H9 (cell line): ENCODE measurements at regions not wholly inside any gene's neighbourhood (a gene's known extent, or its start where the extent isn't known, plus 50 kb on each side); places are given as distances from the start of the nearest gene placed in this dataset.

Experiments
- DNase-seq: peaks from one replicate; pipeline ENCODE4 v3.0.0-alpha.2; 2017
- H2AFZ ChIP-seq: one replicate; pipeline ENCODE4 v1.6.1; 2013; ENCODE audit warnings: mild to moderate bottlenecking, low read length, control low read depth, moderate library complexity
- H2AK5ac ChIP-seq: 2 replicates; pipeline ENCODE4 v1.6.1; 2013; ENCODE audit warnings: low read length, control low read depth, mixed read lengths; ENCODE audit not compliant: insufficient read length
- H2BK120ac ChIP-seq: one replicate; pipeline ENCODE4 v1.6.1; 2013; ENCODE audit warnings: low read depth, mild to moderate bottlenecking, low read length, control low read depth, inconsistent platforms; ENCODE audit not compliant: poor library complexity, severe bottlenecking
- H2BK12ac ChIP-seq: 2 replicates; pipeline ENCODE4 v1.6.1; 2013; ENCODE audit warnings: low read length, control low read depth, mixed read lengths, low read depth; ENCODE audit not compliant: insufficient read length
- H2BK15ac ChIP-seq: 2 replicates; pipeline ENCODE4 v1.6.1; 2013; ENCODE audit warnings: low read depth, low read length, control low read depth
- H2BK20ac ChIP-seq: one replicate; pipeline ENCODE4 v1.6.1; 2013; ENCODE audit warnings: low read depth, mild to moderate bottlenecking, low read length, control low read depth, inconsistent platforms; ENCODE audit not compliant: poor library complexity, severe bottlenecking
- H2BK5ac ChIP-seq: 2 replicates; pipeline ENCODE4 v1.6.1; 2013; ENCODE audit warnings: low read length, control low read depth, mixed read lengths; ENCODE audit not compliant: insufficient read length
- H3K14ac ChIP-seq: 2 replicates; pipeline ENCODE4 v1.6.1; 2013; ENCODE audit warnings: low read length, control low read depth; ENCODE audit not compliant: insufficient read depth
- H3K18ac ChIP-seq: 2 replicates; pipeline ENCODE4 v1.6.1; 2013; ENCODE audit warnings: low read depth, mild to moderate bottlenecking, mixed read lengths, low read length, control low read depth; ENCODE audit not compliant: insufficient read length
- H3K23ac ChIP-seq: 2 replicates; pipeline ENCODE4 v1.6.1; 2013; ENCODE audit warnings: low read length, control low read depth, mixed read lengths, low read depth; ENCODE audit not compliant: insufficient read length
- H3K23me2 ChIP-seq: 2 replicates; pipeline ENCODE4 v1.6.1; 2013; ENCODE audit warnings: low read depth, mild to moderate bottlenecking, mixed read lengths, low read length, control low read depth; ENCODE audit not compliant: insufficient read length, poor library complexity, severe bottlenecking
- H3K27ac ChIP-seq: 2 replicates; pipeline ENCODE4 v1.5.1; 2013; ENCODE audit warnings: low read length, control low read depth, mixed read lengths, low read depth; ENCODE audit not compliant: insufficient read length
- H3K27me3 ChIP-seq: 2 replicates; pipeline ENCODE4 v1.6.1; 2013; ENCODE audit warnings: low read length, control low read depth, inconsistent platforms; ENCODE audit not compliant: insufficient read depth
- H3K4ac ChIP-seq: 2 replicates; pipeline ENCODE4 v1.6.1; 2013; ENCODE audit warnings: low read depth, mild to moderate bottlenecking, control low read depth, inconsistent platforms, low read length, moderate library complexity
- H3K4me1 ChIP-seq: 2 replicates; pipeline ENCODE4 v1.6.1; 2013; ENCODE audit warnings: low read length, control low read depth, inconsistent platforms; ENCODE audit not compliant: insufficient read depth
- H3K4me2 ChIP-seq: 2 replicates; pipeline ENCODE4 v1.6.1; 2013; ENCODE audit warnings: low read length, control low read depth, mixed read lengths; ENCODE audit not compliant: insufficient read length, insufficient read depth
- H3K56ac ChIP-seq: 2 replicates; pipeline ENCODE4 v1.6.1; 2013; ENCODE audit warnings: low read depth, mild to moderate bottlenecking, mixed read lengths, low read length, control low read depth; ENCODE audit not compliant: insufficient read length
- H3K79me1 ChIP-seq: 2 replicates; pipeline ENCODE4 v1.6.1; 2013; ENCODE audit warnings: low read depth, mild to moderate bottlenecking, moderate library complexity, low read length, control low read depth, inconsistent platforms; ENCODE audit not compliant: insufficient read depth, poor library complexity, severe bottlenecking
- H3K79me2 ChIP-seq: 2 replicates; pipeline ENCODE4 v1.6.1; 2013; ENCODE audit warnings: low read length, control low read depth, inconsistent platforms; ENCODE audit not compliant: insufficient read depth
- H3K9ac ChIP-seq: 2 replicates; pipeline ENCODE4 v1.6.1; 2013; ENCODE audit warnings: low read length, control low read depth, mixed read lengths; ENCODE audit not compliant: insufficient read length; ENCODE audit errors: extremely low read depth
- H3K9me3 ChIP-seq: one replicate; pipeline ENCODE4 v1.6.1; 2013; ENCODE audit warnings: low read depth, low read length, inconsistent platforms; ENCODE audit not compliant: control insufficient read depth
- H3T11ph ChIP-seq: one replicate; pipeline ENCODE4 v1.6.1; 2013; ENCODE audit warnings: mild to moderate bottlenecking, low read length, control low read depth, inconsistent platforms
- H4K20me1 ChIP-seq: one replicate; pipeline ENCODE4 v1.6.1; 2013; ENCODE audit not compliant: control insufficient read depth, insufficient read length, insufficient read depth
- H4K5ac ChIP-seq: 2 replicates; pipeline ENCODE4 v1.6.1; 2013; ENCODE audit warnings: low read depth, mild to moderate bottlenecking, mixed read lengths, low read length, control low read depth; ENCODE audit not compliant: insufficient read length
- H4K8ac ChIP-seq: replicated peaks from 2 replicates; pipeline ENCODE4 v1.6.1; 2013; ENCODE audit warnings: low read length, control low read depth, mixed read lengths, low read depth; ENCODE audit not compliant: insufficient read length
- H4K91ac ChIP-seq: 2 replicates; pipeline ENCODE4 v1.6.1; 2013; ENCODE audit warnings: low read depth, mild to moderate bottlenecking, moderate library complexity, mixed read lengths, low read length, control low read depth; ENCODE audit not compliant: insufficient read length
- H3K27ac Mint-ChIP-seq, 3 experiments: 2 replicates in 2 of 3; 3 replicates in 1 of 3; pipeline ENCODE4 v1.8.0; 2020 to 2021; ENCODE audit warnings: mixed read lengths in 3 of 3, mild to moderate bottlenecking in 1 of 3, moderate library complexity in 1 of 3
- H3K27me3 Mint-ChIP-seq: 2 replicates; pipeline ENCODE4 v1.8.0; 2021; ENCODE audit warnings: low read depth, mild to moderate bottlenecking, moderate library complexity, mixed read lengths
- H3K36me3 Mint-ChIP-seq, 3 experiments: 2 replicates in 2 of 3; 3 replicates in 1 of 3; pipeline ENCODE4 v1.8.0; 2020 to 2021; ENCODE audit warnings: low read depth in 3 of 3, mixed read lengths in 3 of 3; ENCODE audit not compliant: insufficient read depth in 1 of 3
- H3K4me1 Mint-ChIP-seq, 2 experiments: 2 replicates each; pipeline ENCODE4 v1.8.0; 2020; ENCODE audit warnings: mixed read lengths in 2 of 2
- H3K4me3 Mint-ChIP-seq, 2 experiments: 2 replicates in 1 of 2; 3 replicates in 1 of 2; pipeline ENCODE4 v1.8.0; 2020 to 2021; ENCODE audit warnings: mild to moderate bottlenecking in 2 of 2, mixed read lengths in 2 of 2, moderate library complexity in 1 of 2
- H3K9me3 Mint-ChIP-seq, 2 experiments: 2 replicates in 1 of 2; 3 replicates in 1 of 2; pipeline ENCODE4 v1.8.0; 2020; ENCODE audit warnings: mild to moderate bottlenecking in 2 of 2, mixed read lengths in 2 of 2, moderate library complexity in 1 of 2
- CTCF ChIP-seq: fragments of 200-600 bp; sonication (generic); conservative IDR thresholded peaks from 3 replicates; pipeline ENCODE4 v1.8.0; 2021; ENCODE audit warnings: antibody characterized with exemption, mild to moderate bottlenecking
- WGBS: extraction: QIAGEN DNeasy Blood & Tissue Kit; methylation state at CpG from one replicate; pipeline ENCODE4 v1.1.7; 2013; ENCODE audit warnings: missing lambda C conversion rate, low lambda C conversion rate, mixed read lengths; ENCODE audit not compliant: insufficient read length; ENCODE audit errors: extremely low coverage; 5-methylcytosine and 5-hydroxymethylcytosine counted together

- Histone ChIP-seq H3K4me1 (no peaks in the 10 kb centered on the region), H2BK20ac (no peak overlapping the region), H3K56ac (no peak overlapping the region), H3K27me3 (no peaks in the 10 kb centered on the region; the same call in 1 of the 2 replicates), H3K4ac (no peak overlapping the region), H3K27ac (no peak overlapping the region), H3K79me2 (no peaks in the 10 kb centered on the region), H4K8ac (no peak overlapping the region), H2AK5ac (no peak overlapping the region), H2BK120ac (no peak overlapping the region), H4K20me1 (no peaks in the 10 kb centered on the region), H3K18ac (no peak overlapping the region), H3K9ac (no peak overlapping the region), H2AFZ (no peak overlapping the region), H3T11ph (no peak overlapping the region), H4K91ac (no peak overlapping the region), H2BK5ac (no peak overlapping the region), H3K23ac (no peak overlapping the region), H3K9me3 (no peaks in the 10 kb centered on the region), H3K14ac (no peak overlapping the region), H2BK12ac (no peak overlapping the region), H2BK15ac (no peak overlapping the region), H3K79me1 (no peaks in the 10 kb centered on the region), H4K5ac (no peak overlapping the region), H3K23me2 (no peaks in the 10 kb centered on the region), H3K4me2 (no peak overlapping the region)
- peaks cover 0 to 2% of the 10 kb centered on the region in 2 experiments; a peak in 3 of 5 replicates for H3K9me3 Mint-ChIP-seq
- no peaks in the 10 kb centered on the region for H3K27me3 Mint-ChIP-seq
- H3K4me1 Mint-ChIP-seq = peaks cover 3 to 5% of the 10 kb centered on the region in 2 experiments; a peak in 3 of 4 replicates
- H3K36me3 Mint-ChIP-seq = peaks cover 0 to 4% (median 0%) of the 10 kb centered on the region in 3 experiments; a peak in 1 of 7 replicates
- TF ChIP-seq CTCF = no peak
- WGBS = no CpG with 5 or more reads among the region's 3 CpGs
- DNase-seq = no peak
- H3K27ac Mint-ChIP-seq = no peak overlapping the region
- no peak overlapping the region for H3K4me3 Mint-ChIP-seq
These were observed 737.6 kb downstream of the TRIML1 start for GRCh38 chr4:188876881-188877280.
